Putamen (tissue), 1 donor: ENCODE measurements at regions not wholly inside any gene's neighbourhood (a gene's known extent, or its start where the extent isn't known, plus 50 kb on each side); places are given as distances from the start of the nearest gene placed in this dataset.
A peak's percentile ranks its signal among the peaks of the same experiment; 100 is the strongest.

Source experiments
- DNase-seq: peaks from one replicate; pipeline ENCODE4 v3.0.0-alpha.2; 2016; ENCODE audit warnings: low spot score

- DNase-seq, result no peak
These were observed 235.1 kb upstream of the RBFOX1 start for GRCh38 chr16:7097518-7097917.

GRCh38 chr16:7093511-7093910 lies 239.1 kb upstream of the RBFOX1 start:
- no peak for DNase-seq

GRCh38 chr16:7090628-7091115 lies 242.0 kb upstream of the RBFOX1 start:
- no peak for DNase-seq

DNA sequence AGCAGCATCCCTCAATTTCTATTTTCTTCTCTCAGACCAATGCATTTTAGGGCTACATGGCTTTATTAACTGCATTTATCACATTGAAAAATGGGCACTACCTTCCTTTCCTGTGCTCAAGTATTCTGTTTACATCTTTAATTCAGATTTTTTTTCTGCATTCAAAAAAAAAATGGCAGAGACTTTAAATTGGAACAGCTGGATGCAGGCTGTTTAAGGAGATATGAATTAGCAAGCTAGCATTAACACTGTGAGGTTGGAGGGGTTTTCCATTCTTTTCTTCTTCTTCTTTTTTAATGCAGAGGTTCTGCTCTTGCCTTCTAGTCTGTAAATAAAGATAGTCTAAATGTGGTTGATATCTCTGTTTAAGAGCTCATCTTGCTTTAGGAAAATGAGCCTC lies 242.9 kb upstream of the RBFOX1 start:
- no peak for DNase-seq

- DNase-seq, result no peak
These were observed 243.9 kb upstream of the RBFOX1 start for GRCh38 chr16:7088711-7089110.

DNA sequence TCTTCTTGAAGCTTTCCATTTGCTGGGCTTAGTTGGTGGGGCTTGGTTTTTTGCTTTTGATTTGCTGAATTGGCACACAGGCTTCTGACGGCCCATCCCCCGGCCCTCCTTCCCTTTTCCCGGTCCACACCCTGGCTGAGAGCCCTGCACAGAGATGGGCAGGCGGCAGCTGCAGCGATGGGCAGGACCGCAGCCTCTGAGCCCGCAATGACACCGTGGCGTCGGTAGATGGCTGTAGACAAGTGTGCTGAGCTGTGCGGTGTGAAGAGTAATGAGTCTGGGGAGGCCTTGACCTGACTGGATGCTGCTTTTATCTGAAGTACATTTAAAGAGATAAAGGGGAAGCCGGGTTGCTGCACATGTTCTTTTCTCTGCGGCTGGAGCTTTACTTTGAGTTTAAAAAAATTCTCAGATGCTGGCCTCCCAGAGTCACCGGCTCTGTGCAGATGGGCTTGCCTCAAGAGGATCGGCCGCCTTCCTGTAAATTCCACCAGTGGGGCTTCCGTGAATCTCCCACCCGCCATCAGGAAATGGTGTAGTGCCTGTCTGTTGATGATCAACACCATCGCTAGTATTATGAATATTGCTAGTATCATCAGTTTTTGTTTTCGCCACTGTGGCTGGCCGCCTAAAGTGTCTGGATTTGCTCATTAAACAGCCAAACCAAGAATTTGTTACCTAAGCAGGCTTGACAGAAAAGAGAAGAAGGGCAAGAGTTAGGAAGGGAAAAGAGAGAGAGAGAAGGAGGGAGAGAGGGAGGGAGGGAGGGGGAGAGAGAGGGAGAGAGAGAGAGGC lies 245.6 kb upstream of the RBFOX1 start:
- DNase-seq, result no peak

DNA sequence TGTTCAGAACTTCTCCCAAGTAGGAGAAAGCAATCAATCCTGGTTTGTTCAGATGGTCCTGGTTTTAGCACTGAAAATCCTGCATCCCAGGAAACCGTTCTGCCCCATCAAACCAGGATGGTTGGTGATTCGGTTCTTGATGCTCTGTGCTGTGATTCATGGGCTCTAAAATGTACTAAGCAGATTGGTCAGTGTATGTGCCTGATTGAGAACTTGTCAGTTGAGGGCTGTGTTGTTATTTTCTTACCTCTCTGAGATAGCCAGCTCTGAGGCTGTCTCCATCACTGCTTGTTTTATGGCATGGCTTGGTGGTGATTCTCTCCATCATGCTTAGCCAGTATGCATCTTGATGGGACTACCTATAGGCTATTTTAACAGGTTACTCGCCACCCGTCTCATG lies 246.9 kb upstream of the RBFOX1 start:
- DNase-seq, result no peak

DNA sequence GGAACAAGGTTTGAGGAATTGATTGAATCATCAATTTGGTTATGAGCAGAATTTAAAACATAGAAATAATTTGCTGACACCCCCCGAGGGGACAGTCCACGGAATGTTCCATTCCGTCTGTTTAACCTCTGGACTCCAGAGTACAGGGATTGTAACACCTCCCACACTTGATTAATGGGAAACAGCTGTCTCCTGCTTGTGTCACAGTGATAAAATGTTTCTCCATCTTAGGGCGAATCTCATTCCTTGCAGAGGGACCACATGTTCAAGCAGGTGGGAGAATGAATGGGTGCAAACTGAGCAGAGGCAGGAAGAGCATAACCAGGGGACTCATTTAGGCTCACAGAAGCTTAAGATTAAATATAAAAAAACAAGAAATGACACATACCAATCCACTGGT lies 249.5 kb upstream of the RBFOX1 start:
- DNase-seq, result no peak

- no peak for DNase-seq
These were observed 255.0 kb upstream of the RBFOX1 start for GRCh38 chr16:7077636-7078035.

GRCh38 chr16:7074715-7075114 lies 257.9 kb upstream of the RBFOX1 start:
- DNase-seq, result no peak

- no peak for DNase-seq
These were observed 275.2 kb upstream of the RBFOX1 start for GRCh38 chr16:7057458-7057857.

DNA sequence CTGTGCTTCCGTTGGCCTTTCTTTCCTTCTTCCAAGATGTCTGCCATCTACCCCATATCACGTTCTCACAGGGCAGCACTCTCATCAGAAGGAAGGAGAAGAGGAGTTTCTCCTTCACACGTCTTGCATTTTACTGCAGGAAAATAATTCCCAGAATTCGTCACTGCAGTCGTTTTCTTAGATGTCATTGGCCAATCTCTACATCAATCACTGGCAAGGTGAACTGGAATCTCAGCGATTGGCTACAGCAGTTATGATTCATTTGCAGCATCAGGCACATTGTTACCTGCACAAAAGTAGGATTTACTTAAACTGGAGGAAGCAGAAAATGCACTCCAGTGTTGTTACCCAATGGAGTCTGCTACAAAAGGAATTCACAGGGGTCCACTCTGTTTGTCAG lies 277.2 kb upstream of the RBFOX1 start:
- no peak for DNase-seq

DNA sequence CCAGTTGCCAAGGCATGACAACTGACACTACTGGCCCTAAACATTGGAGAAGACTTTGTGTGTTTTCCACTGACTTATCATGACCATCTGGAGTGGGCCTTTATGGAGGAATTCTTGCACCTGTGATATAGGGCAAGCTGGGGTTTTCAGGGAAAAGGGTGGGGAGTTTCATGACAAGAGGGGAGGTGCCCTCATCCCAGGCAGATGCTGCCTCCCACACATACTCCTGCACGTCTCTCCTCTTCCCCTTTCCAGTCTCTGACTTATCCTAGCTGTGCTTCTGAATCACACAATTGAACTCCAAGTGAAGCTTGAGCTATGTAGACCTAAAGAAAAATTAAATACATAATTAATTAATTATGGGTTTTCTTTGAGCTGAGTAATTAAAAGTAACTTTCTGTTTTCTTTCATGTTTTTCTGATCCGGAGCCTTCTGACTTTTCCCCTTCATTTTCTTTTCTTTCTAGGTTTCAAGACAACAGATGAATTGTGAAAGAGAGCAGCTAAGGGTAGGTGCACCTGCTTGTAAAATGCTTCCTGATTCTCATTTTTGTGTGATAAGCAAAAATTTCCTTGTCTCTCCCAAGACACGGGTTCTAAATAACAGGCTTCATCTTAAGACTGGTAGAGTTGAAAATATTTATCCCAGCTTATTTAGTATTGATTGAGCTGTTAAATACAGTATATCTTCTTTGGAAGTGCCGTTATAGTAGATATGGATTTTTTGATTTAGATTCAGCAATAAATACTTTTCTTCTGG lies 280.9 kb upstream of the RBFOX1 start:
- peak; percentile 34 for DNase-seq

GRCh38 chr16:7044331-7044730 lies 288.3 kb upstream of the RBFOX1 start:
- DNase-seq, result no peak

DNA sequence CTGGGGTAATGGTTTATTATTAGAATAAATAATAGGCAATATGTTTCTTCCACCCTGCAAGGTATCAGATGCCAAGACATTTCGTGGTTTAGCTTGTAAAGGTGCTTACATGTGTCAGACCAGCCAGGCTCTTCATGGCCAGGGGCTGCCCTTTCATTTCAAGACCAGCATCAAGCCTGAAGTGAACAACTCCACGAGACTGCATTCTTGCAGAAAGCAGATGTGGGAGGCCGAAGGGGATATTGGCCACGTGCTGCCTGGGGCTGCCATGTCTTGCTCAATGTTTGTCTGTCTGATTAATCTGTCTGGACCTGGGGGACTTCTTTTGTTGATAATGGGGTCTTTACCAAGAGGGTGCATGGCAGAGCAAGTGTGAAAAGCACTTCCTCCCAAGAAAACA lies 294.2 kb upstream of the RBFOX1 start:
- no peak for DNase-seq

DNA sequence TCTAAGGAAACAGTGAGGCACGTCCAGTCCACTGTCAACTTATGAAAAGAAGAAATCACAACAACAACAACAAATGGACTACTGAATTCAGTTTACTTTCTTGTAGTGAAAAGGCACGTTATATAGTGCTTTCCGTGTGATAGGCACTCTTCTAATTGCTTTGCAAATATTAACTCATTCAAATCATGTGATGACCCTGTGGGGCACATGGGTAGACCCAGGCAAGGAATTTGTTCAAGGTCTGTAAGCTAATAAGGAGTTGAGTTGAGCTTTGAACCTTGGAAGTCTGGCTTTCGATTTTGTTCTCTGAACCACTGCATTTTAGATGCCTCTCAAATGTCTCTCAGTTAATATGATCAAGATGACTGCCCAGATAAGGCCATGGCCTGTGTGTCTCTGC lies 295.1 kb upstream of the RBFOX1 start:
- no peak for DNase-seq

GRCh38 chr16:7031031-7031430 lies 301.6 kb upstream of the RBFOX1 start:
- DNase-seq, result no peak

DNA sequence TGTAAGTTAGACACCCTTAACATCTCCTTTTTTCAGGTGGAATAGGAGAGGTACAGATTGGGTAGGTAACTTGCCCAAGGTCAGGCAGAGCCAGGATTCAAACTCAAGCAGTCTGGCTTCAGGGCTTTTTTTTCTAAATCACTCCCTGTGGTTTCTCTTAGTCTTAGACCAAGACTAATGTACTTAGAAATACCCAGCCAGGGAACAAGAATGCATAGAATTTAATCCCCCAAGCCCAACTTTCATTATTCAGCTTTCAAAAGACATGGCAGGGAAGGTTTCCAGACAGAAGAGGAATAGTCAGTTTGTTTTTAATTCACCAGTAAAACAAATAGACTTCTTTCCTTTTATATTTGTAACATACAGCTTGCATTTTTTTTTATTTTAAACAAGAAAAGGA lies 305.2 kb upstream of the RBFOX1 start:
- no peak for DNase-seq

DNA sequence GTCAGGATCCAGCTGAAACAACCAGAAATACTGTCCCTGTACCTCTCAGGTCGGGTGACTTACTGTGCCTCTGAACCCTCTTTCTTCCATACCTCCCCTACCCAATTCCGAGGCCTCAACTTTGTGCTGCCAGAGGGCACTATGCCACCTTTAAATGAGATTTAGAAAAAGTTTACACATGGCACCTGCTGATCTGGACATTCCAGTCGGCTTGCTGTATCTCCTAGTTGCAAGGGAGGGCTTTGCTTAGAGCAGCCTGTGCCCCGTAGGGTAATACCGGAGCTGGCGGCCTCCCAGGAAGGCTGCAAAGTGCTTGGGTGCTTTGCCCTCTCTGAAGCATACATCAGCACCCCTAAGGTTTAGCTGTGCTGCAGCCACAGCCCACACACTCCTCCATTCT lies 306.0 kb upstream of the RBFOX1 start:
- DNase-seq, result no peak

DNA sequence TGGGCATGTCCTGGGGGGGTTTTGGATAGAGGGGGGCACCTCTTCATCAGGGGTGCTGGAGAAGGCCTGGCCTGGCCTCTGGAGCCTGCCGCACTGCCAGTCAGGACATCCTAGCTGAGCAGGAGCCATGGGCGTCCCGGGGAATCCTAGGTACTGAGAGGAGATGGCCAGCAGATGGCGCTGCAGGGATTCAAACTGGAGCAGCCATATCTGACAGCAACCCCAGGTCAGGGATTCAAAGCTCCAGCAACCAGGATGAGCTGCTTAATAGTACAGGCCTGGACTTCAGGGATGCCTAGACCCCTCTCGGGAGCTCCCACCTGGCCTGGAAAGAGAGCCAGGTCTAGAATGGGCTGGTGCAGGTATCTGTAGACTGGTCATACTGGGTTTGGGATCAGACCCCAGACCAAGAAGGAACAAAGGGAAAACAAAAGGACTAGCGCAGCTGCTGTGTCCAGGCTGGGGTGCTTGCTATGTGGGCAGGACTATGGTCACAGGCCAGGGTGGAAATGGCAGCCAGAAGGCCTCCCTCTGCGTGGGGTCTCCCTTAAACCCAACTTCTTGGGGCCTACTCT lies 306.9 kb upstream of the RBFOX1 start:
- DNase-seq, result peak; percentile 53

- DNase-seq, result no peak
These were observed 310.9 kb upstream of the RBFOX1 start for GRCh38 chr16:7021653-7022275.

DNA sequence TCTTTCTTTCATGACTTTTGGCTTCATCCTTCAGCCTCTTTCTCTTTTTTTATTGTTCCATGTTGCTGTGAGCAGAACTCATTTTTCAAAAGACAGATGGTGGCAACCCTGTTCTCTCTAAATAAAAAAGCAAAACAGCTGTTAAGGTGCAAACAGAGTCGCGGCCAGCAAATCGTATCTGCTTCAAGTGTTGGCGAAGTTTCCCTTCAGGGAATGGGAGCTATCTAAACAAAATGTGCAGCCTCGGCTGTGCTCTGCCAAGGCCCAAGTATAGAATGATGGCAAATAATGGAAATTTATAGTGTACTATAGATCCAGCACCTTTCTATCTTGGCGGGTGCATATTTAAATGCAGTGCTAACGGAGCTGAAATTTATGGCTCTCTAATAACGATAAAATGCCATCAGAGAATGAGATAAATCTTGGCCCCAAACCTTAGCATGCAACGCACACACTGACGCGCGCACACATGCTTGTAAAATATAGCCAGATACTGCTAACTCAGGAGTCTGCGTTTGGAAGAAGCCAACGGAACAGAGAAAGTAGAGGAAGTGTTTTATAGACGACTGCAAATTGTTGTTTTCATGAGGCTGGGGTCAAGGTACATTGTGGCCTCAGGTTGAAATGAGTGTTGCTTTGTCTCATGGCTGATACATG lies 315.5 kb upstream of the RBFOX1 start:
- DNase-seq, result no peak
